GM10266 (cell line): ENCODE measurements at regions not wholly inside any gene's neighbourhood (a gene's known extent, or its start where the extent isn't known, plus 50 kb on each side); places are given as distances from the start of the nearest gene placed in this dataset.
"Not testable (repeated sequence)": the region's sequence is repeated elsewhere in the genome, so short reads cannot be mapped to it uniquely, and the experiment has no call there.

Experiments
- DNase-seq: peaks from one replicate; pipeline ENCODE4 v3.0.0; 2012; ENCODE audit errors: extremely low spot score
- TF ChIP-seq, protein P1 (sequence below): IDR thresholded peaks from 2 replicates; pipeline ENCODE4 v1.5.1; 2012; ENCODE audit warnings: mild to moderate bottlenecking, low read depth; ENCODE audit not compliant: control insufficient read depth, insufficient read depth; ENCODE audit errors: missing control alignments

DNA sequence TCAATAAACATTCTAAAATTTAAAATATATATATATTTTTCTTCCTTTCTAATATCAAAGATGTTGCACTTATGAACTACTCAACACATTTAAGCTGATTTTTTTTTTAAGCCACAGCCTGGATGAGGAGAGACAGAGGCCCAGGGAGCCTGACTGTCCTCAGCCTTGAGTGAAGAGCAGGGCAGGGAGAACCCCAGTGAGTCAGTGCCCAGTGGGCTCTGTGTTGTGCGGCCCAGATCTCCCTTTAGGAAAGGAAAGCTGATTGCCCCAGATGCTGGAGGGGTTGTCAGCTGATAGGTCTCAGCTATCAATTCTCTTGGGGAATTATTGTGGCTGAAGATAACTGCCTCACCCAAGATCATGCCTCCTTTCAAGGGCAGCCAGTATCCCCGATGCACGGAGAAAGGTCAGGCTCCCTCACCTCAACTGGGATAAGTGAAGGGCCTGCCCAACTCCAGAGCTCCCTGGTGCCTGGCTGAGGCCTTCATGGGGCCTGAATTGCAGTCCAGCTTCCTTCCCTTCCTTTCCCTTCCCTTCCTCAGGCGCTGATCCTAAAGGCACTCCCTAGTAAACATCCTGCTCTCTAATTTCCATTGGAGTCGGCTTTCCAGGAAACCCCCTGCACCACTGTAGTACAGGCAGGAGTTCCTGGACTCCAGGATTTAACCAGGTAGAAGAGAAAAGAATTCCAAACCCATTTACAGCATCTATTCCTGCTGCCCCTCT, 106.9 kb upstream of the ATL2 start:
- no peak for DNase-seq
- TF ChIP-seq, protein P1, sequence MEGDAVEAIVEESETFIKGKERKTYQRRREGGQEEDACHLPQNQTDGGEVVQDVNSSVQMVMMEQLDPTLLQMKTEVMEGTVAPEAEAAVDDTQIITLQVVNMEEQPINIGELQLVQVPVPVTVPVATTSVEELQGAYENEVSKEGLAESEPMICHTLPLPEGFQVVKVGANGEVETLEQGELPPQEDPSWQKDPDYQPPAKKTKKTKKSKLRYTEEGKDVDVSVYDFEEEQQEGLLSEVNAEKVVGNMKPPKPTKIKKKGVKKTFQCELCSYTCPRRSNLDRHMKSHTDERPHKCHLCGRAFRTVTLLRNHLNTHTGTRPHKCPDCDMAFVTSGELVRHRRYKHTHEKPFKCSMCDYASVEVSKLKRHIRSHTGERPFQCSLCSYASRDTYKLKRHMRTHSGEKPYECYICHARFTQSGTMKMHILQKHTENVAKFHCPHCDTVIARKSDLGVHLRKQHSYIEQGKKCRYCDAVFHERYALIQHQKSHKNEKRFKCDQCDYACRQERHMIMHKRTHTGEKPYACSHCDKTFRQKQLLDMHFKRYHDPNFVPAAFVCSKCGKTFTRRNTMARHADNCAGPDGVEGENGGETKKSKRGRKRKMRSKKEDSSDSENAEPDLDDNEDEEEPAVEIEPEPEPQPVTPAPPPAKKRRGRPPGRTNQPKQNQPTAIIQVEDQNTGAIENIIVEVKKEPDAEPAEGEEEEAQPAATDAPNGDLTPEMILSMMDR, result no peak

DNA sequence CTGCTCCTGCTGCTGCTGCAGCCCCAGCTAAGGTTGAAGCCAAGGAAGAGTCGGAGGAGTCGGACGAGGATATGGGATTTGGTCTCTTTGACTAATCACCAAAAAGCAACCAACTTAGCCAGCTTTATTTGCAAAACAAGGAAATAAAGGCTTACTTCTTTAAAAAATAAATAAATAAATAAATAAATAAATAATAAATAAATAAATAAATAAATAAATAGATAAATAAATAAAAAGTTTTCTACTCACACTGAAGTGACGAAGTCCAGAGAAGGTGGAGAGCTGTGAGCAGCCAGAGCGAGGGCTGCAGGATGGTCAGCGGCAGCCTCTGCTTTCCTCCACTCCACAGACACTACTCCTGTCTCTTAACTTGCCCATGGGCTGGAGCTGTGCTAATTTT, 105.6 kb upstream of the ATL2 start:
- not testable (repeated sequence) for DNase-seq

GRCh38 chr2:38480617-38481016, 103.5 kb upstream of the ATL2 start:
- no peak for DNase-seq
- TF ChIP-seq, protein P1, result no peak

- TF ChIP-seq, protein P1, result no peak
- DNase-seq, result no peak
Measured at GRCh38 chr2:38477006-38477405, 99.9 kb upstream of the ATL2 start.

- TF ChIP-seq, protein P1, result no peak
- no peak for DNase-seq
Measured at GRCh38 chr2:38475567-38475881, 98.5 kb upstream of the ATL2 start.

DNA sequence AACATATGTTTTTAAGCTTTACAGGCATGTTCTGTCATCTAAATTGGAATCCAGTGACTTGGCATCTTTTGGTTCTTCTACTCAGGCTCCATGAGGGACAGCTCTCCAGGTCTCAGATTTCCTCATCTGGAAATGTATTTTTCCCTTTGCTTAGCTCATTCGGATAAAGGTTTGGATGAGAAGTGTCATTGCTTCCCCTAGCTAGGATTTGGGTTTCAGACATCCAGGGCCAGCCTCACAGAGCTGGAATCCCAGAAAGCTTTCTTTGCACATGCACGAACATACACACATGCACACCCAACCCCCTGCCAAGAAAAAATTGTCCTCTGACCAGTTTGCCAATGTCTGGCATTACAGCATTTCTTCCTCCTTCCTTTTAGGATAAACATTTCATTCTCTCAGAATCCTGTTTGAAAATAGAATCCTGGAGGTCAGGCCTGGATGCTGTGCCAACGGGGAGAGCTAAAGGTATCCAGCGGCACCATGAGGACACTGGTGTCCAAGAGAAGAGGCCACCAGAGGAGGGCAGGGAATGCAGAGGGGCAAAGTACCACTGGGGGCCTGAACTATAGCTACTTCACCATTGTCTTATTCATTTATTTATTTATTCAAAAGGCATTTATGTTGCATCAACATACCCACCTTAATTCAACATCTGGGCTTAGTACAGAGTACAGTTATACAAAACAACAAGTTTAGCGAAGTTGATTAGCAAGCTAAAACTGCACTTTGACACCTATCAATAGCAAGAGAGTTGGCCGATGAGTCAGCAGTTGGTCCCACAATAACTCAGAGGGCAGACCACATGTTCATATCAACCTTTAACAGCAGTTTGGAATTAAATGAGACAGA, 97.9 kb upstream of the ATL2 start:
- no peak for DNase-seq
- TF ChIP-seq, protein P1, result no peak

DNA sequence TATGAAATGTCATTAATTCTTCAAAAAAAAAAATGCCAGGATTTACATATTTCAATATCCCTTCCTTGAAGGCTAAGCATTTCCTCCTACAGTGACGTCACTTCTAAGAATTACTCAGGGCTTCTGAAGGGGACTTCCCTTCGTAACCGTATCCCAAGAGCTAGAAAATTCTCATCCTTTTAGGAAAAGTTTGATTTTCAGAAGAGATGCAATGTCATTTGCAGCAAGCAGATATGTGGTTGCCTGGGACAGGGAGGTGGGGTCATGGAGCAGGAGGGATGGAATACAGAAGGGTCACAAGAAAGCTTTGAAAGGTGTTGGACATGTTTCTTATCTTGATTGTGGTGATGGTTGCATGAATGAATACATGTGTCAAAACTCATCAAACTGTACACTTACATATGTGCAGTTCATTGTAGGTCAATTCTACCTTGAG, 97.0 kb upstream of the ATL2 start:
- TF ChIP-seq, protein P1, result no peak

More for the DNA sequence above, 97.0 kb upstream of the ATL2 start:
- no peak for DNase-seq
